K562 (cell line): ENCODE measurements at regions not wholly inside any gene's neighbourhood (a gene's known extent, or its start where the extent isn't known, plus 50 kb on each side); places are given as distances from the start of the nearest gene placed in this dataset.

Experiments
- ATAC-seq: fragments of 200-7000 bp; cut with Tn5 transposase; 3 replicates; pipeline ENCODE4 v1.9.1; 2020; ENCODE audit warnings: moderate library complexity
- BruUV-seq: library from RNA; stranded (reverse); fragments of 400-500 nt; replicated peaks from 2 replicates; lab custom pipeline; 2021; lab: Mats Ljungman, UMichigan
- CTCF ChIA-PET: fragments of 300-600 bp; formaldehyde crosslinking; extraction: SDS; loops from one replicate; lab custom pipeline; 2021; ENCODE audit warnings: low intra/inter-chr PET ratio; lab: Yijun Ruan, JAX
- POLR2A ChIA-PET: fragments of 300-600, 350-650 bp; sonication (Branson Sonifier 250); formaldehyde crosslinking; extraction: SDS; loops from one replicate; lab custom pipeline; 2021; ENCODE audit warnings: antibody characterized with exemption, inconsistent platforms; lab: Yijun Ruan, JAX
- DNase-seq, 4 experiments: peaks; one replicate each; pipeline versions ENCODE4 v3.0.0 to v3.0.0-alpha.2; 2011 to 2018; ENCODE audit warnings: low spot score in 3 of 4, mixed read lengths in 3 of 4; ENCODE audit errors: extremely low read depth in 1 of 4
- FAIRE-seq: peaks from 2 replicates; lab custom pipeline; 2011; peaks lifted over from hg19 to GRCh38; lab: Jason Lieb, UNC
- H2AFZ ChIP-seq: 2 replicates; pipeline ENCODE4 v1.6.0; 2011; ENCODE audit warnings: low read depth, low read length, control low read depth, inconsistent platforms
- H3K27ac ChIP-seq: fragments of 200-600 bp; 3 replicates; pipeline ENCODE4 v1.8.0; 2011; ENCODE audit warnings: low read depth, mild to moderate bottlenecking, control low read depth, inconsistent platforms, low read length, moderate library complexity, mixed read lengths; ENCODE audit errors: extremely low read depth
- H3K27me3 ChIP-seq, 2 experiments: fragments of 300-600 bp in 1 of 2; 2 replicates in 1 of 2; 3 replicates in 1 of 2; pipeline versions ENCODE4 v1.6.0 to v1.8.0; 2011; ENCODE audit warnings: inconsistent platforms in 2 of 2, low read length in 2 of 2, mild to moderate bottlenecking in 1 of 2, mixed read lengths in 1 of 2, moderate library complexity in 1 of 2; ENCODE audit not compliant: control insufficient read depth in 2 of 2, insufficient read depth in 2 of 2
- H3K36me3 ChIP-seq: fragments of 300-600 bp; 3 replicates; pipeline ENCODE4 v1.8.0; 2011; ENCODE audit warnings: mild to moderate bottlenecking, low read length, inconsistent platforms; ENCODE audit not compliant: control insufficient read depth, insufficient read depth
- H3K4me1 ChIP-seq, 2 experiments: fragments of 200-600 bp in 1 of 2; replicated peaks in 1 of 2; 2 replicates in 1 of 2; 3 replicates in 1 of 2; pipeline versions ENCODE4 v1.5.1 to v1.8.0; 2011; ENCODE audit warnings: inconsistent platforms in 2 of 2, low read length in 2 of 2, mild to moderate bottlenecking in 1 of 2, mixed read lengths in 1 of 2, moderate library complexity in 1 of 2; ENCODE audit not compliant: control insufficient read depth in 2 of 2, insufficient read depth in 2 of 2
- H3K4me2 ChIP-seq: 2 replicates; pipeline ENCODE4 v1.6.1; 2011; ENCODE audit warnings: low read length, control low read depth, inconsistent platforms, mixed read lengths; ENCODE audit not compliant: insufficient read depth
- H3K4me3 ChIP-seq: fragments of 200-600 bp; sonication (generic), shearing (Covaris generic); 2 replicates; pipeline ENCODE4 v1.5.1; 2016; ENCODE audit warnings: control low read depth, inconsistent platforms
- H3K79me2 ChIP-seq: fragments of 200-600 bp; 3 replicates; pipeline ENCODE4 v1.8.0; 2011; ENCODE audit warnings: low read length, inconsistent platforms; ENCODE audit not compliant: control insufficient read depth, insufficient read depth
- H3K9ac ChIP-seq, 2 experiments: 2 replicates each; pipeline versions ENCODE4 v1.6.0 to v1.6.1; 2011; ENCODE audit warnings: low read depth in 2 of 2, low read length in 2 of 2, control low read depth in 1 of 2, inconsistent platforms in 1 of 2, mild to moderate bottlenecking in 1 of 2, mixed read lengths in 1 of 2; ENCODE audit not compliant: insufficient read depth in 1 of 2
- H3K9me1 ChIP-seq: one replicate; pipeline ENCODE4 v1.6.0; 2011; ENCODE audit warnings: inconsistent platforms, mild to moderate bottlenecking, low read length, moderate library complexity; ENCODE audit not compliant: control insufficient read depth, insufficient read depth
- H3K9me3 ChIP-seq: replicated peaks from 2 replicates; pipeline ENCODE4 v1.5.1; 2011; ENCODE audit warnings: low read depth, low read length, inconsistent platforms; ENCODE audit not compliant: control insufficient read depth, insufficient read depth
- H4K20me1 ChIP-seq: replicated peaks from 2 replicates; pipeline ENCODE4 v1.6.1; 2011; ENCODE audit warnings: low read length, inconsistent platforms, mixed read lengths; ENCODE audit not compliant: control insufficient read depth, insufficient read depth
- ARID4B ChIP-seq: sonication (generic); formaldehyde crosslinking; IDR thresholded peaks from 2 replicates; pipeline ENCODE4 v1.8.0; 2022; ENCODE audit warnings: mild to moderate bottlenecking, missing genetic modification reagents
- ASH1L ChIP-seq: fragments of 450-650 bp; IDR thresholded peaks from 2 replicates; pipeline ENCODE4 v1.6.1; 2018; ENCODE audit warnings: borderline replicate concordance, mild to moderate bottlenecking, low read depth; ENCODE audit not compliant: partially characterized antibody
- KAT8 ChIP-seq: fragments of 450-650 bp; IDR thresholded peaks from 2 replicates; pipeline ENCODE4 v1.6.1; 2016; ENCODE audit warnings: low read depth, mild to moderate bottlenecking
- RBM15 ChIP-seq: fragments of 200-400 bp; formaldehyde crosslinking; IDR thresholded peaks from 2 replicates; pipeline ENCODE4 v1.6.1; 2018; ENCODE audit warnings: mild to moderate bottlenecking, low read length, moderate library complexity; ENCODE audit not compliant: insufficient read depth
- RBM17 ChIP-seq: fragments of 200-400 bp; formaldehyde crosslinking; IDR thresholded peaks from 2 replicates; pipeline ENCODE4 v1.6.1; 2017; ENCODE audit warnings: low read depth, mild to moderate bottlenecking, low read length, borderline replicate concordance
- SMC3 ChIP-seq: conservative IDR thresholded peaks from 2 replicates; pipeline ENCODE4 v1.6.1; 2011; ENCODE audit warnings: low read depth, low read length, improper control_type of control experiment; ENCODE audit not compliant: insufficient read depth
- SRF ChIP-seq, 2 experiments: fragments of 250-450, 450-650 bp in 1 of 2; sonication (Bioruptor Pico) in 1 of 2; sonication (generic) in 1 of 2; formaldehyde crosslinking; IDR thresholded peaks; 2 replicates each; pipeline versions ENCODE4 v1.5.0 to v1.5.1; 2020 to 2022; ENCODE audit warnings: mild to moderate bottlenecking in 1 of 2, missing genetic modification reagents in 1 of 2
- TEAD4 ChIP-seq, 2 experiments: sonication (generic) in 1 of 2; formaldehyde crosslinking in 1 of 2; IDR thresholded peaks; 2 replicates each; pipeline versions ENCODE4 v1.6.1 to v1.8.0; 2012 to 2022; ENCODE audit warnings: borderline replicate concordance in 1 of 2, inconsistent platforms in 1 of 2, low read length in 1 of 2, mild to moderate bottlenecking in 1 of 2, missing genetic modification reagents in 1 of 2
- ZNF184 ChIP-seq: sonication (generic); formaldehyde crosslinking; IDR thresholded peaks from 2 replicates; pipeline ENCODE4 v1.5.0; 2020; ENCODE audit warnings: missing genetic modification reagents
- ZNF197 ChIP-seq: fragments of 200-800 bp; sonication (Bioruptor generic); IDR thresholded peaks from 2 replicates; pipeline ENCODE4 v1.6.1; 2016; ENCODE audit warnings: low read depth, missing genetic modification characterization, missing compliant biosample characterization
- in situ Hi-C: fragments of 300-500 bp; cut with MboI; formaldehyde crosslinking; loops from 4 replicates; pipeline ENCODE4 v1.15.0; 2018; ENCODE audit warnings: inconsistent platforms, mixed read lengths
- intact Hi-C: fragments of 100-400 bp; cut with micrococcal nuclease; formaldehyde crosslinking; loops from 2 replicates; pipeline ENCODE4 v1.14.2; 2022
- TF ChIP-seq, protein P1 (sequence below), 2 experiments: IDR thresholded peaks; 2 replicates each; pipeline ENCODE4 v1.6.1; 2011; ENCODE audit warnings: borderline replicate concordance in 1 of 2, control low read depth in 1 of 2, low read depth in 1 of 2, low read length in 1 of 2, mild to moderate bottlenecking in 1 of 2, mixed read lengths in 1 of 2, moderate library complexity in 1 of 2; ENCODE audit not compliant: insufficient read depth in 1 of 2, insufficient read length in 1 of 2, poor library complexity in 1 of 2, severe bottlenecking in 1 of 2; ENCODE audit errors: extremely low read depth in 1 of 2

GRCh38 chr14:44383636-44384035, 123.4 kb downstream of the FSCB start:
- FAIRE-seq, result no peak
- Histone ChIP-seq H3K9me3 (no peaks in the 10 kb centered on the region), H3K27me3 (no peaks in the 10 kb centered on the region), H2AFZ (no peak overlapping the region), H3K9me1 (no peaks in the 10 kb centered on the region), H3K27ac (no peak overlapping the region), H3K4me1 (no peaks in the 10 kb centered on the region), H3K79me2 (no peaks in the 10 kb centered on the region), H3K4me2 (no peak overlapping the region), H3K36me3 (no peaks in the 10 kb centered on the region), H4K20me1 (no peaks in the 10 kb centered on the region), H3K4me3 (0 out of 2 replicates have a peak overlapping the region, but pooled peaks have one; percentile 3), H3K9ac (no peak overlapping the region)
- no peak for DNase-seq
- ChIA-PET CTCF (no interaction called here), POLR2A (no interaction called here)
- TSS peak; percentile 50 for BruUV-seq
- in situ Hi-C loops (no loop called here), intact Hi-C loops (no loop called here)
- ATAC-seq, result no peak
- TF ChIP-seq RBM17 (no peak), TEAD4 (IDR thresholded peaks at IDR 0.05; ENCODE audit: low read length) (no peak), TEAD4 (CRISPR knock-in tag; IDR thresholded peaks at IDR 0.05; ENCODE audit: borderline replicate concordance) (no peak), SMC3 (no peak), ASH1L (no peak), SRF (CRISPR knock-in tag; IDR thresholded peaks at IDR 0.05) (no peak), ZNF197 (CRISPR knock-in tag) (no peak), RBM15 (no peak), ARID4B (no peak), KAT8 (no peak), ZNF184 (no peak)
- TF ChIP-seq, protein P1, sequence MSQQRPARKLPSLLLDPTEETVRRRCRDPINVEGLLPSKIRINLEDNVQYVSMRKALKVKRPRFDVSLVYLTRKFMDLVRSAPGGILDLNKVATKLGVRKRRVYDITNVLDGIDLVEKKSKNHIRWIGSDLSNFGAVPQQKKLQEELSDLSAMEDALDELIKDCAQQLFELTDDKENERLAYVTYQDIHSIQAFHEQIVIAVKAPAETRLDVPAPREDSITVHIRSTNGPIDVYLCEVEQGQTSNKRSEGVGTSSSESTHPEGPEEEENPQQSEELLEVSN (IDR thresholded peaks at IDR 0.05; ENCODE audit: borderline replicate concordance in 1 of 2, extremely low read depth in 1 of 2, insufficient read depth in 1 of 2, insufficient read length in 1 of 2, low read depth in 1 of 2, low read length in 1 of 2, poor library complexity in 1 of 2, severe bottlenecking in 1 of 2), result no peak
